Transverse colon (tissue), 4 donors: ENCODE measurements at regions not wholly inside any gene's neighbourhood (a gene's known extent, or its start where the extent isn't known, plus 50 kb on each side); places are given as distances from the start of the nearest gene placed in this dataset.

ENCODE experiments used
- DNase-seq: peaks from one replicate; pipeline ENCODE4 v3.0.0-alpha.2; 2019
- H3K27ac ChIP-seq, 4 donors: fragments of 200-600 bp; sonication (generic); 2 replicates each; pipeline ENCODE4 v1.5.1; 2016 to 2018; ENCODE audit warnings: inconsistent platforms in 4 of 4
- H3K27me3 ChIP-seq: fragments of 200-600 bp; sonication (generic); 2 replicates; pipeline ENCODE4 v1.5.1; 2017; ENCODE audit warnings: inconsistent platforms
- H3K36me3 ChIP-seq, 4 donors: fragments of 200-600 bp; sonication (generic); 2 replicates each; pipeline ENCODE4 v1.5.1; 2017 to 2019; ENCODE audit warnings: inconsistent platforms in 4 of 4
- H3K4me1 ChIP-seq, 4 donors: fragments of 200-600 bp; sonication (generic); 2 replicates each; pipeline ENCODE4 v1.5.1; 2017 to 2020; ENCODE audit warnings: inconsistent platforms in 4 of 4
- H3K4me3 ChIP-seq, 4 donors: fragments of 200-600 bp; sonication (generic); 1 replicate in 1 of 4; 2 replicates in 3 of 4; pipeline versions ENCODE4 v1.5.1 to v1.6.1; 2017 to 2019; ENCODE audit warnings: inconsistent platforms in 4 of 4
- H3K9me3 ChIP-seq, 2 donors: fragments of 200-600 bp; sonication (generic); 2 replicates each; pipeline ENCODE4 v1.5.1; 2017 to 2019; ENCODE audit warnings: inconsistent platforms in 2 of 2
- CTCF ChIP-seq, 5 experiments: fragments of 200-600 bp in 3 of 5; fragments of 450-650 bp in 2 of 5; sonication (generic) in 3 of 5; IDR thresholded peaks; 1 replicate in 2 of 5; 2 replicates in 3 of 5; pipeline ENCODE4 v1.5.1; 2016 to 2017; ENCODE audit warnings: antibody characterized with exemption in 5 of 5, inconsistent platforms in 3 of 5, mild to moderate bottlenecking in 2 of 5, moderate library complexity in 1 of 5
- EP300 ChIP-seq: sonication (generic); formaldehyde crosslinking; IDR thresholded peaks from one replicate; pipeline ENCODE4 v1.6.1; 2017; ENCODE audit warnings: antibody characterized with exemption, low read depth
- POLR2A ChIP-seq: fragments of 450-650 bp; IDR thresholded peaks from one replicate; pipeline ENCODE4 v1.6.1; 2016; ENCODE audit warnings: antibody characterized with exemption, mild to moderate bottlenecking, moderate library complexity
- POLR2AphosphoS5 ChIP-seq, 3 donors: sonication (generic); formaldehyde crosslinking; IDR thresholded peaks; one replicate each; pipeline ENCODE4 v1.6.1; 2016; ENCODE audit warnings: antibody characterized with exemption in 3 of 3
- WGBS, 2 donors: methylation state at CpG; one replicate each; pipeline ENCODE4 v1.1.5; 2018; ENCODE audit warnings: low coverage in 1 of 2; 5-methylcytosine and 5-hydroxymethylcytosine counted together
- in situ Hi-C, 4 donors: fragments of 200-750 bp; cut with MboI; loops; one replicate each; pipeline versions ENCODE4 v1.15.0 to v1.15.1; 2017; ENCODE audit warnings: low sequenced_read_pairs in 3 of 4, low pct_ligation_motif_present in 1 of 4, low pct_unique_long_range_greater_than_20kb in 1 of 4
- intact Hi-C: fragments of 100-400 bp; cut with DNase I; formaldehyde crosslinking; loops from one replicate; pipeline ENCODE4 v1.15.1; 2023; ENCODE audit warnings: low total_unique reads

GRCh38 chr4:156487107-156487506 is 484.5 kb downstream of the PDGFC start:
- no peak overlapping the region for H3K27ac ChIP-seq
- no peaks in the 10 kb centered on the region for H3K27me3 ChIP-seq
- in situ Hi-C loops (no loop called here), intact Hi-C loops (no loop called here)
- no peaks in the 10 kb centered on the region for H3K36me3 ChIP-seq
- H3K9me3 ChIP-seq: no peaks in the 10 kb centered on the region
- DNase-seq: no peak
- TF ChIP-seq EP300: no peak
- TF ChIP-seq POLR2AphosphoS5 (IDR thresholded peaks at IDR 0.05): no peak
- TF ChIP-seq POLR2A: no peak
- TF ChIP-seq CTCF (IDR thresholded peaks at IDR 0.05): no peak
- H3K4me1 ChIP-seq: no peaks in the 10 kb centered on the region
- H3K4me3 ChIP-seq: no peak overlapping the region
- 90 to 91% methylated on average over 4 to 6 of the region's 6 CpGs for WGBS, 2 donors

GRCh38 chr4:156481845-156482244 is 489.8 kb downstream of the PDGFC start:
- no peak for TF ChIP-seq POLR2A
- no peak for TF ChIP-seq POLR2AphosphoS5 (IDR thresholded peaks at IDR 0.05)
- TF ChIP-seq CTCF (IDR thresholded peaks at IDR 0.05): no peak
- TF ChIP-seq EP300: no peak
- 72 to 86% methylated on average over 3 to 11 of the region's 11 CpGs for WGBS, 2 donors
- H3K36me3 ChIP-seq: no peaks in the 10 kb centered on the region
- no peaks in the 10 kb centered on the region for H3K27me3 ChIP-seq
- H3K27ac ChIP-seq: no peak overlapping the region
- H3K4me1 ChIP-seq: no peaks in the 10 kb centered on the region
- H3K4me3 ChIP-seq: no peak overlapping the region
- in situ Hi-C loops: no loop called here
- DNase-seq: no peak
- intact Hi-C loops: no loop called here
- H3K9me3 ChIP-seq: no peaks in the 10 kb centered on the region

GRCh38 chr4:156477636-156478035 is 494.0 kb downstream of the PDGFC start:
- in situ Hi-C loops (loop anchor here in 1 of 4 donors (10.0 kb wide), 1 partner anchor 567 kb away; no protein-coding TSS in a partner anchor), intact Hi-C loops (no loop called here)

GRCh38 chr4:156476359-156476758 is 495.2 kb downstream of the PDGFC start:
- intact Hi-C loops (no loop called here), in situ Hi-C loops (loop anchor here in 1 of 4 donors (10.0 kb wide), 1 partner anchor 568 kb away; no protein-coding TSS in a partner anchor)
- no peaks in the 10 kb centered on the region for H3K36me3 ChIP-seq
- no peaks in the 10 kb centered on the region for H3K4me1 ChIP-seq
- TF ChIP-seq POLR2AphosphoS5 (IDR thresholded peaks at IDR 0.05) (no peak), CTCF (IDR thresholded peaks at IDR 0.05) (no peak), POLR2A (no peak)
- no peak overlapping the region for H3K27ac ChIP-seq
- 76 to 82% methylated on average over 2 of the region's 2 CpGs for WGBS, 2 donors
- no peaks in the 10 kb centered on the region for H3K27me3 ChIP-seq
- no peaks in the 10 kb centered on the region for H3K9me3 ChIP-seq
- no peak overlapping the region for H3K4me3 ChIP-seq
- DNase-seq: no peak

More at GRCh38 chr4:156477636-156478035, 494.0 kb downstream of the PDGFC start:
- TF ChIP-seq EP300: no peak
- no peak for TF ChIP-seq POLR2AphosphoS5 (IDR thresholded peaks at IDR 0.05)
- TF ChIP-seq POLR2A: no peak
- TF ChIP-seq CTCF (IDR thresholded peaks at IDR 0.05): no peak
- Histone ChIP-seq H3K9me3 (no peaks in the 10 kb centered on the region), H3K36me3 (no peaks in the 10 kb centered on the region), H3K27me3 (no peaks in the 10 kb centered on the region), H3K4me3 (no peak overlapping the region), H3K27ac (no peak overlapping the region), H3K4me1 (no peaks in the 10 kb centered on the region)
- DNase-seq: no peak
- WGBS, 2 donors: 45 to 63% methylated on average over 2 of the region's 2 CpGs
